MM.1S (cell line): ENCODE measurements at regions not wholly inside any gene's neighbourhood (a gene's known extent, or its start where the extent isn't known, plus 50 kb on each side); places are given as distances from the start of the nearest gene placed in this dataset.

Source experiments
- DNase-seq: peaks from one replicate; pipeline ENCODE4 v3.0.0-alpha.2; 2015
- H2AFZ ChIP-seq: fragments of 300-600 bp; sonication (generic); 2 replicates; pipeline ENCODE4 v1.6.0; 2016; ENCODE audit warnings: antibody characterized with exemption, low read length
- H3F3A ChIP-seq: fragments of 300-600 bp; sonication (generic); 2 replicates; pipeline ENCODE4 v1.6.1; 2016; ENCODE audit warnings: mild to moderate bottlenecking, antibody characterized with exemption, low read length, moderate library complexity, mixed read lengths; ENCODE audit not compliant: insufficient read depth
- H3K27ac ChIP-seq: fragments of 300-600 bp; sonication (generic); 2 replicates; pipeline ENCODE4 v1.5.1; 2016; ENCODE audit warnings: mild to moderate bottlenecking, low read length
- H3K27me3 ChIP-seq: fragments of 300-600 bp; sonication (generic); replicated peaks from 2 replicates; pipeline ENCODE4 v1.6.0; 2016; ENCODE audit warnings: low read length; ENCODE audit not compliant: insufficient read depth
- H3K36me3 ChIP-seq: fragments of 300-600 bp; sonication (generic); replicated peaks from 2 replicates; pipeline ENCODE4 v1.6.1; 2016; ENCODE audit warnings: mild to moderate bottlenecking, low read length, mixed read lengths; ENCODE audit not compliant: insufficient read depth
- H3K4me1 ChIP-seq: fragments of 300-600 bp; sonication (generic); 2 replicates; pipeline ENCODE4 v1.6.1; 2016; ENCODE audit warnings: low read length, mixed read lengths
- H3K4me2 ChIP-seq: fragments of 300-600 bp; sonication (generic); 2 replicates; pipeline ENCODE4 v1.6.0; 2016; ENCODE audit warnings: low read depth, low read length
- H3K4me3 ChIP-seq: fragments of 300-600 bp; sonication (generic); 2 replicates; pipeline ENCODE4 v1.5.1; 2016; ENCODE audit warnings: low read length, mixed read lengths
- H3K79me2 ChIP-seq: fragments of 300-600 bp; sonication (generic); 2 replicates; pipeline ENCODE4 v1.6.1; 2016; ENCODE audit warnings: mixed run types, low read length, mixed read lengths
- H3K9ac ChIP-seq: fragments of 300-600 bp; sonication (generic); 2 replicates; pipeline ENCODE4 v1.6.1; 2016; ENCODE audit warnings: low read length, mixed read lengths
- H3K9me2 ChIP-seq: fragments of 300-600 bp; sonication (generic); replicated peaks from 2 replicates; pipeline ENCODE4 v1.6.1; 2016; ENCODE audit warnings: mild to moderate bottlenecking, low read length, mixed read lengths; ENCODE audit not compliant: insufficient read depth
- H3K9me3 ChIP-seq: fragments of 300-600 bp; sonication (generic); replicated peaks from 2 replicates; pipeline ENCODE4 v1.6.1; 2016; ENCODE audit warnings: mild to moderate bottlenecking, low read length, mixed read lengths; ENCODE audit not compliant: insufficient read depth
- H4K20me1 ChIP-seq: fragments of 300-600 bp; sonication (generic); 2 replicates; pipeline ENCODE4 v1.6.1; 2016; ENCODE audit warnings: mild to moderate bottlenecking, low read length, moderate library complexity, mixed read lengths; ENCODE audit not compliant: insufficient read depth
- EZH2 ChIP-seq: fragments of 300-600 bp; sonication (generic); optimal IDR thresholded peaks from 2 replicates; pipeline ENCODE3; 2017; ENCODE audit warnings: low read depth, mild to moderate bottlenecking, antibody characterized with exemption, low read length, mixed read lengths
- EZH2phosphoT487 ChIP-seq: fragments of 300-600 bp; sonication (generic); IDR thresholded peaks from 2 replicates; pipeline ENCODE4 v1.6.1; 2018; ENCODE audit warnings: antibody characterized with exemption, low read length
- TF ChIP-seq, protein P1 (sequence below): fragments of 300-600 bp; sonication (generic); IDR thresholded peaks from 2 replicates; pipeline ENCODE4 v1.5.1; 2016; ENCODE audit warnings: antibody characterized with exemption, low read length, mixed read lengths

DNA sequence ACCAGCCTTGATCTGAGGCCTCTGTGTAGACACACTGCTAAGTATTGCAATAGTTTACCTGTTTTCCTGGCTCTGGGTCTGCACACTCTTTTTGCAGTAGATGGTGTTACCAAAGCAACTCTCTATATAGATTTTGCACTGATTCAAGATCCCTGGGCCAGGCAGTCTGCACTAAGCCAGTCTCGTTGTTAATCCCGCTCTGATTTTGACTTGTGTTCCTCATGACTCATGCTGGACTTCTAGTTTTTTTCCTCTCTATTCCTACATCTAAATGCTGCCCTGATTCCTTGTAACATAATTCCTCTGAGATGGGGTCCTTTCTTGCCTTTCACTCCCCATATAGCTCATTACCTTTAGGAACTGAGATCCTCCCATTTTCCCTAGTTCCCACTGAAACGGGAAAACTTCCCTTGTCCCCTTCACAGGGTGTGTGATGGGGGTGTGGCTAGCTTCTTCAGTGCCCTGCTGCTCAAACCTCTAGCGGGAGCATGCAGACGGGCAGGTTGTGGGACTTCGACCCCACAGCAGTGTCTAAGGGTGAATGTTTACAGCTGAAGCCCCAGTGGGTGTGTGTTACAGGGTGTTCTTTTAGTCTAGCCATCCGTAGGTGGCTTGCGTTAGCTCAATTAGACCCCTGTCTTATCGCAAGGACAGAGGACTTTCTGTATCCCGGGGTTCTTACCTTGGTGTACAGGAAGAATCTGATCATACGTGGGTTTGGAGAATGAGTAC, 106.5 kb upstream of the RAB3GAP2 start:
- H4K20me1 ChIP-seq, result no peaks in the 10 kb centered on the region
- no peaks in the 10 kb centered on the region for H3K36me3 ChIP-seq
- H3K27me3 ChIP-seq, result no peaks in the 10 kb centered on the region
- DNase-seq, result no peak
- no peak overlapping the region for H3K9ac ChIP-seq
- H3K27ac ChIP-seq, result no peak overlapping the region
- H3K4me3 ChIP-seq, result no peak overlapping the region
- H2AFZ ChIP-seq, result no peak overlapping the region
- H3K9me2 ChIP-seq, result no peaks in the 10 kb centered on the region
- TF ChIP-seq, protein P1, sequence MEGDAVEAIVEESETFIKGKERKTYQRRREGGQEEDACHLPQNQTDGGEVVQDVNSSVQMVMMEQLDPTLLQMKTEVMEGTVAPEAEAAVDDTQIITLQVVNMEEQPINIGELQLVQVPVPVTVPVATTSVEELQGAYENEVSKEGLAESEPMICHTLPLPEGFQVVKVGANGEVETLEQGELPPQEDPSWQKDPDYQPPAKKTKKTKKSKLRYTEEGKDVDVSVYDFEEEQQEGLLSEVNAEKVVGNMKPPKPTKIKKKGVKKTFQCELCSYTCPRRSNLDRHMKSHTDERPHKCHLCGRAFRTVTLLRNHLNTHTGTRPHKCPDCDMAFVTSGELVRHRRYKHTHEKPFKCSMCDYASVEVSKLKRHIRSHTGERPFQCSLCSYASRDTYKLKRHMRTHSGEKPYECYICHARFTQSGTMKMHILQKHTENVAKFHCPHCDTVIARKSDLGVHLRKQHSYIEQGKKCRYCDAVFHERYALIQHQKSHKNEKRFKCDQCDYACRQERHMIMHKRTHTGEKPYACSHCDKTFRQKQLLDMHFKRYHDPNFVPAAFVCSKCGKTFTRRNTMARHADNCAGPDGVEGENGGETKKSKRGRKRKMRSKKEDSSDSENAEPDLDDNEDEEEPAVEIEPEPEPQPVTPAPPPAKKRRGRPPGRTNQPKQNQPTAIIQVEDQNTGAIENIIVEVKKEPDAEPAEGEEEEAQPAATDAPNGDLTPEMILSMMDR, result no peak
- TF ChIP-seq EZH2 (no peak), EZH2phosphoT487 (no peak)
- H3K9me3 ChIP-seq, result no peaks in the 10 kb centered on the region
- no peak overlapping the region for H3K4me2 ChIP-seq
- peaks cover 7% of the 10 kb centered on the region; the same call in 1 of the 2 replicates for H3K4me1 ChIP-seq
- peaks cover 8% of the 10 kb centered on the region for H3F3A ChIP-seq
- H3K79me2 ChIP-seq, result no peaks in the 10 kb centered on the region

DNA sequence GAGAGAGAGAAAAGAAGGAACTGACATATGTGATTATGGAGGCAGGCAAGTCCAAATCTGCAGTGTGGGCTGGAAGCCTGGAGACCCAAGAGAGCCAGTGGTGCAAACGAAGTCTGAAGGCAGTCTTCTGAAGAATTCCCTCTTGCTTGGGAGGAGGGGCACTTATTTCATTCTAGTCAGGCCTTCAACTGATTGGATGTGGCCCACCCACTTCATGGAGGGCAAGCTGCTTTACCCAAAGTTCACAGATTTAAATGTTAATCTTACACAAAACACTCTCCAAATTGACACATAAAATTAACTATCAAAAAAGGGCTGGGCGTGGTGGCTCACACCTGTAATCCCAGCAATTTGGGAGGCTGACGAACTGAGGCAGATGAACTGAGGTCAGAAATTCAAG, 103.5 kb upstream of the RAB3GAP2 start:
- Histone ChIP-seq H3K27me3 (no peaks in the 10 kb centered on the region), H2AFZ (no peak overlapping the region), H3K36me3 (no peaks in the 10 kb centered on the region), H3K9me2 (no peaks in the 10 kb centered on the region), H3K4me1 (no peaks in the 10 kb centered on the region), H3K4me2 (no peak overlapping the region), H3K4me3 (no peak overlapping the region), H3K9ac (no peak overlapping the region), H3K79me2 (no peaks in the 10 kb centered on the region), H3K9me3 (no peaks in the 10 kb centered on the region), H3F3A (peaks cover under 1% of the 10 kb centered on the region; the same call in 1 of the 2 replicates), H4K20me1 (no peaks in the 10 kb centered on the region), H3K27ac (no peak overlapping the region)
- DNase-seq, result no peak
- TF ChIP-seq EZH2phosphoT487, result no peak
- TF ChIP-seq EZH2, result no peak
- TF ChIP-seq, protein P1, result no peak

DNA sequence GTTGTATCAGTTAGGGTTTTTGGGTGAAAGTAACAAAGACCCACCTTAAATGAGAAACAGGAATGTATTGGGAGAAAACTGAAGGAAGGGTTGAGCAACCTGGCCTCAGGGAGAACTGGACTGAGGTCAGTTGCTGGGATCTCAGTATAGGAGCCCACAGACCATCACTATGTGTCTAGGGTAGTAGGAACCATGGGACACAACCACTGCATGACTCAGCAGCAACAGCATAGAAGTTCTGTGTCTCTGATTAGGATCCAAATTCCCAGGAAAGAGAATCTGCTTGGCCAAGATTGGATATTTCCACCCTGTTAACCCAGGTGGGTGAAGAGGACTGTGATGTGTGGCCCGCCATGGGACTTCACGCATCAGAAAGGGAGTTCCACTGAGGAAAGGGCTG, 102.2 kb upstream of the RAB3GAP2 start:
- Histone ChIP-seq H3K27ac (no peak overlapping the region), H2AFZ (no peak overlapping the region), H3K4me2 (no peak overlapping the region), H3K27me3 (no peaks in the 10 kb centered on the region), H3K4me3 (no peak overlapping the region), H3K9ac (no peak overlapping the region), H3K9me2 (no peaks in the 10 kb centered on the region), H3F3A (no peaks in the 10 kb centered on the region), H4K20me1 (no peaks in the 10 kb centered on the region), H3K79me2 (no peaks in the 10 kb centered on the region), H3K4me1 (no peaks in the 10 kb centered on the region), H3K9me3 (no peaks in the 10 kb centered on the region), H3K36me3 (no peaks in the 10 kb centered on the region)
- no peak for DNase-seq
- TF ChIP-seq EZH2, result no peak
- no peak for TF ChIP-seq EZH2phosphoT487
- TF ChIP-seq, protein P1, result no peak
